Glomerular endothelial cell (primary cell): ENCODE measurements at regions not wholly inside any gene's neighbourhood (a gene's known extent, or its start where the extent isn't known, plus 50 kb on each side); places are given as distances from the start of the nearest gene placed in this dataset.
"Not testable (repeated sequence)": the region's sequence is repeated elsewhere in the genome, so short reads cannot be mapped to it uniquely, and the experiment has no call there.

Experiments used
- DNase-seq: peaks from one replicate; pipeline ENCODE4 v3.0.0-alpha.2; 2011; ENCODE audit warnings: low read depth, low spot score; ENCODE audit errors: extremely low read depth

- no peak for DNase-seq
Measured at GRCh38 chr12:92062539-92063493, 82.8 kb downstream of the BTG1 start.

- no peak for DNase-seq
Measured at GRCh38 chr12:92061061-92061460, 84.6 kb downstream of the BTG1 start.

- DNase-seq: no peak
Measured at GRCh38 chr12:92059960-92060359, 85.7 kb downstream of the BTG1 start.

- no peak for DNase-seq
Measured at GRCh38 chr12:92058664-92059063, 87.0 kb downstream of the BTG1 start.

GRCh38 chr12:92056756-92057155 lies 88.9 kb downstream of the BTG1 start:
- DNase-seq: not testable (repeated sequence)

- DNase-seq: no peak
Measured at GRCh38 chr12:92056290-92056689, 89.4 kb downstream of the BTG1 start.

GRCh38 chr12:92055877-92056276 lies 89.8 kb downstream of the BTG1 start:
- DNase-seq: no peak

GRCh38 chr12:92051441-92051840 lies 94.2 kb downstream of the BTG1 start:
- no peak for DNase-seq

GRCh38 chr12:92049403-92049802 lies 96.2 kb downstream of the BTG1 start:
- no peak for DNase-seq

DNA sequence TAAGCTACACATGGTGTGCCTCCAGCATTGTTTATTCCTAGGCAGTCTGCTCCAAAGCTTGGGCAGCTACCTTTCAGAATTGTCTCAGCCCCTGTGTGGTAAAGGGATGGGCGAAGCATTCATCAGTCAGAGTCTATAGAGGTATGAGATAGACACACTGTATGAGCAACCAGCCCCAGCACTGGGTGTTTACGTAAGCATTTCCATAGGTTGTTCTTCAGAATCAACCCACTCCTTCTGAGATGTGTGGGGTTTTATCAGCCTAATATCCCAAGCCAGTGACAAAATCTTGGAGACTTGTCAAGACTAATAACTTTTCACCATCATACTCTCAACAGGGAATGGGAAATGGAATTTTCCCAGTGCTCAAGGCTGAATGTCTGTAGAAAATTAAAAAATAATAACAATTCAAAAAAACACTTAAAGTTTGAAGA lies 98.2 kb downstream of the BTG1 start:
- no peak for DNase-seq

DNA sequence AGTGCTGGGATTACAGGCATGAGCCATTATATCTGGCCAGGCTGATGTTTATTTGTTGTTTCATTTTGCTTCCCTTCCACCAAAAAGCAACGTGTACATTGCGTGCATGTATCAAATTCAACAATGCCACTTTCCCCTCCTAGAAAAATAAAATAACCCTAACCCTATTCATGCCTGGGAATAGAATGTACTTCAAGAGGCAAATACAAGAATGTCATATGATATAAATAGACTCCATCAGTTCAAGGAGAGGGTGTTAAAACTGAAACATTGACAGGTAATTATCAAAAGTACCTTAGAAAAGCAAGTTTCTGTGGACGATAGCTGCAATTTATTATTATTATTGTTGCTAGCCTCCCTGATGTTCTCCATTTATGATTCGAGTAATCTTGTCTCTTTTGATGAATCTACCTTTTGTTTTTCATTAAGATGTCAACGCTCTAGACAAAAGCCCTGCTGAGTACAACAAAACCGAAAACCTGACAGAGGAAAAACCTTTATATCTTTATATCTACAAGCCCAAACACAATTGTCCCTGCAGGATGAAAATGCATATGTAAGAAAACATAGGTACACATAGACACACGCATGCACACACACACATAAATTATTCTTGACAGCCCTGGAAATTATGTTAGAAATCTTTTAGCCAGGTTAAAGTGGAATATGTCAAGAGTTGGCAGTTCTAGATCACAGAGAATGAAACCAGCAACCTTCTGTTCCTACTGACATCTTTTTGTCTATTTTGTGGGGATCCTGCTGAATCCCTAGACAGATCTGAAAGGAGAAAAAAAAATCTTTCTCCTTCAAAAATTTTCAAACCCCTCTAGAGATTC lies 98.9 kb downstream of the BTG1 start:
- no peak for DNase-seq

DNA sequence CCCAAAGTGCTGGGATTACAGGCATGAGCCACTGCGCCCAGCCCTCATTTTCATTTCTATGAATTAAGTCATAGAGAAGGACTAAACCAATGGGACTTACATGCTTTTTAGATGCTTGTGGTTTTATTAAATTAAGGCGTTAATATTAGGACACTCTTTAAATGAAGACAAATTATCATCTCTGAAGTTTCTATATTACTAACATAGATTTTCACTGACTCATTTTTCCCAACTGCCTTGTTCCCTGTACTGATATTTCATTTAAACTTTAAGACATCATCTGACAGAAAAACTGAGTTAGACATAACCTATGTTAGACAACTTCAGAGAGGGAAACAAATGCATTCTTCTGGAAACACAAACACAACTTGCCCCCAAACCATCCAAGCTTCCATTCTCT lies 99.8 kb downstream of the BTG1 start:
- DNase-seq: no peak

DNA sequence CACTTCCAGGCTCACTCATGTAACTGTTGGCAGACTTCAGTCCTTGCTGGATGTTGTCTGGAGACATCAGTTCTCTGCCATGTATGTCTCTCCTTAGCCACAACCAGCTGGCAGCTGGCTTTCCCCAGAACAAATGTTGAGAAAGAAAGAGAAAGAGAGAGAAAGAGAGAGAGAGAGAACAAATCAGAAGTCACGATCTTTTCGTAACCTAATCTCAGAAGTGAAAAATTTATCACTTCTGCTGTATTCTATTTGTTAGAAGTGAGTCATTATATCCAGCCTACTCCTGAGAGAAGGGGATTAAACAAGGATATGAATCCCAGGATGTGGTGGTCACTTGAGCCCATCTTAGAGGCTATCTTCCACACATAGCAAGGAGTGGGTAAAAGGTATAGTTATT lies 101.2 kb downstream of the BTG1 start:
- no peak for DNase-seq

DNA sequence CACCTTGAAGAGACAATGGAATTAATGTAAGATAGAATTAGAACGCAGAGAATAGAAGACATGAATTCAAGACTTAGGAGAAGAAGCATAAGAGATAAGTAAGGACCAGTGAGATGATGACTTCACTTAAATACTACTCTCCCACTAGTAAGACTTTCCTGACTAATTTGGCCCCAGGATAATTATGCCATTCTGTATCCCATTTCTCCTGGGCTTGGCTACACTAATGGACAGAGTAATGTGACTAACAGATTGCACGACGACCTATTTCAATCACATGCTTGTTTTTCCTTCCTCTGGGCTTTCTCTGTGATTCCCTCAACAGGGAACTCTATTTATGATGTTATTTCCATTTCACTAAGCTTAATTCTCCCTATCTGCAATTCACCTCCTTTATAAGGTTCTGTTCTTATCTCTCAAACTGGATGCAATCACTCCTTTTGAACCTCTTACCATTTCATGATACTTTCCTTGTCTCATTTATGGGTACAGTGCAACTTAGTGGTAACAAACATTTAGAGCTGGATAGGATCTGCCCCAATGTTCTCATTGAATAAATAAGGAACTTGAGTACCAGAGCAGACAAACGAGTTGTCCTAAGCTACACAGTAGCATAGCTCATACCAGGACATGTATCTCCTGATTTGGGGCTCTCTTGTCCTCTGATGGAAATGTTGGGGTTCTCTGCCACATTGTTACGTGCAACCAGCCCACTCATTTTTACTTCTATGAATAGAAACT lies 102.7 kb downstream of the BTG1 start:
- DNase-seq: no peak

- DNase-seq: no peak
Measured at GRCh38 chr12:92041742-92042141, 103.9 kb downstream of the BTG1 start.

DNA sequence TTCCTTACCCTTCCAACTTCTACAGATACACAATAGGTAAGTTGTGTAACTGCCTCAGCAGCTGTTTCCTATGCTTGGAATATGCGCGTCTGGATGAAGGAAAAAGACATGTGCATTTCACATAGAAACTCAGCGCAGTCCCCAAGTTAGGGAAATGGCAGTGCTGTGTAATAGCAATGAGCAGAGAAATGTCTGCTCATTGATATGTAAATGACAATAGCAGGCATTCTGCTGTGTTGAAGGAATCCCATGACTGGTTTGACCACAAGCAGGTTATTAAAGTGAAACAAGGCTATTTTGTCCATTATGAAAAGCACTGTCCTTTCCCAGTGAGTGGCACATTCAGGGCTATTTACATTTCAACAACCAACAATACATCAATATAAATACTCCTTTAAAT lies 106.6 kb downstream of the BTG1 start:
- DNase-seq: no peak

DNA sequence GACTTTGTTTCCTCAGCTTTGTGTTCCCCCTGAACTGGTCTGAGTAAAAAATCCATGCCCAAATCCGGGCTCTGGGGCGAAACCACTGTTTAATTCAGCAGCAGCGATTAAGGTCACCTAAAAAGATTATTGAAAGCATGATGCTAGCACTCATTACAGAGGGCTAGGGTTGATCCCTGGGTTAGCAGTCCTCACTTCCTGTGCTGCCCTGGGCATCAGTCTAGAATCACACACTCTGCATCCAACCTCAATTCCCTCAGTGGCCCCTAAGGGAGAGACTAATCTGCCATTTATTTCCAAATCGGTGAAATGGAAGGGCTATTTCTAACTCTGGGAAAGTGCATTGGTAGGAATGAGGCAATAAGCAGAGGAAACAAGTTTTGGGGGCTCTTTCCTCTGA lies 107.2 kb downstream of the BTG1 start:
- DNase-seq: no peak

GRCh38 chr12:92036771-92037453 lies 108.7 kb downstream of the BTG1 start:
- no peak for DNase-seq

- DNase-seq: no peak
Measured at GRCh38 chr12:92036061-92036620, 109.5 kb downstream of the BTG1 start.

GRCh38 chr12:92035477-92035876 lies 110.2 kb downstream of the BTG1 start:
- no peak for DNase-seq
